A549 (cell line): ENCODE measurements at regions not wholly inside any gene's neighbourhood (a gene's known extent, or its start where the extent isn't known, plus 50 kb on each side); places are given as distances from the start of the nearest gene placed in this dataset.

ENCODE experiments used
- ATAC-seq, 2 experiments: fragments of 200-7000 bp in 1 of 2; fragments of >200 bp in 1 of 2; cut with Nextera tagmentation in 1 of 2; cut with Tn5 transposase in 1 of 2; 3 replicates each; pipeline versions ENCODE4 v1.8.0 to v1.9.1; 2018 to 2020; ENCODE audit warnings: mild to moderate bottlenecking in 1 of 2, moderate library complexity in 1 of 2
- CTCF ChIA-PET: fragments of 300-600 bp; sonication (Branson Sonifier 250); formaldehyde crosslinking; extraction: SDS; loops from one replicate; lab custom pipeline; 2021; ENCODE audit warnings: antibody characterized with exemption, inconsistent platforms; lab: Yijun Ruan, JAX
- POLR2A ChIA-PET: fragments of 350-600 bp; formaldehyde crosslinking; extraction: SDS; loops from one replicate; lab custom pipeline; 2021; ENCODE audit warnings: antibody characterized with exemption, inconsistent platforms; lab: Yijun Ruan, JAX
- DNase-seq, 2 experiments: peaks; one replicate each; pipeline versions ENCODE4 v3.0.0 to v3.0.0-alpha.2; 2011 to 2016; ENCODE audit warnings: low read depth in 1 of 2, low spot score in 1 of 2
- FAIRE-seq: peaks from 2 replicates; lab custom pipeline; 2011; peaks lifted over from hg19 to GRCh38; lab: Jason Lieb, UNC
- H3K27ac ChIP-seq, 2 experiments: fragments of >200 bp; sonication (Bioruptor Twin); formaldehyde crosslinking; 3 replicates each; pipeline ENCODE4 v1.5.1; 2016 to 2017
- H3K4me1 ChIP-seq: fragments of >200 bp; sonication (Bioruptor Twin); formaldehyde crosslinking; 3 replicates; pipeline ENCODE4 v1.6.1; 2016
- H3K4me2 ChIP-seq: fragments of >200 bp; sonication (Bioruptor Twin); formaldehyde crosslinking; 3 replicates; pipeline ENCODE4 v1.6.1; 2016
- H3K4me3 ChIP-seq: fragments of >200 bp; sonication (Bioruptor Twin); formaldehyde crosslinking; 3 replicates; pipeline ENCODE4 v1.5.1; 2016
- H3K9me3 ChIP-seq: fragments of >200 bp; sonication (Bioruptor Twin); formaldehyde crosslinking; 3 replicates; pipeline ENCODE4 v1.6.1; 2016
- CBX8 ChIP-seq: fragments of 200-600 bp; sonication (generic); IDR thresholded peaks from 2 replicates; pipeline ENCODE4 v1.6.1; 2016
- CTCF ChIP-seq: fragments of >200 bp; sonication (Bioruptor Twin); formaldehyde crosslinking; IDR thresholded peaks from 3 replicates; pipeline ENCODE4 v1.5.1; 2016
- ELK1 ChIP-seq: fragments of 150-350 bp; IDR thresholded peaks from 2 replicates; pipeline ENCODE4 v1.6.1; 2014; ENCODE audit warnings: low read depth, mild to moderate bottlenecking, low read length
- EP300 ChIP-seq, 2 experiments: fragments of >200 bp; sonication (Bioruptor Twin); formaldehyde crosslinking; IDR thresholded peaks; 2 replicates in 1 of 2; 3 replicates in 1 of 2; pipeline ENCODE4 v1.6.1; 2016 to 2017
- ESRRA ChIP-seq: fragments of 150-350 bp; IDR thresholded peaks from 2 replicates; pipeline ENCODE4 v1.6.1; 2014; ENCODE audit warnings: mild to moderate bottlenecking, low read length, borderline replicate concordance
- FOSB ChIP-seq: fragments of 250-450 bp; sonication (Bioruptor Pico); IDR thresholded peaks from 2 replicates; pipeline ENCODE4 v1.5.0; 2020; ENCODE audit warnings: mild to moderate bottlenecking, moderate library complexity
- GATA3 ChIP-seq: IDR thresholded peaks from 2 replicates; pipeline ENCODE4 v1.6.1; 2012; ENCODE audit warnings: borderline replicate concordance
- HDAC2 ChIP-seq: fragments of 200-600 bp; sonication (generic); IDR thresholded peaks from 2 replicates; pipeline ENCODE4 v1.6.1; 2016
- HMGXB4 ChIP-seq: fragments of 250-450 bp; sonication (Bioruptor Pico); IDR thresholded peaks from 2 replicates; pipeline ENCODE4 v1.5.0; 2021; ENCODE audit warnings: mild to moderate bottlenecking, moderate library complexity, borderline replicate concordance
- KDM1A ChIP-seq: fragments of 200-600 bp; sonication (generic); IDR thresholded peaks from 2 replicates; pipeline ENCODE4 v1.6.1; 2016; ENCODE audit warnings: low read depth, mild to moderate bottlenecking
- KDM5A ChIP-seq: fragments of 200-600 bp; sonication (generic); IDR thresholded peaks from 2 replicates; pipeline ENCODE4 v1.6.1; 2016; ENCODE audit warnings: antibody characterized with exemption, mild to moderate bottlenecking
- MAFK ChIP-seq: fragments of 450-650 bp; IDR thresholded peaks from 2 replicates; pipeline ENCODE4 v1.6.1; 2014; ENCODE audit not compliant: partially characterized antibody
- MAX ChIP-seq: IDR thresholded peaks from 2 replicates; pipeline ENCODE4 v1.6.1; 2012
- NFE2L2 ChIP-seq: fragments of 150-350 bp; conservative IDR thresholded peaks from 2 replicates; pipeline ENCODE4 v1.6.1; 2014; ENCODE audit warnings: low read length
- PBX3 ChIP-seq: IDR thresholded peaks from 2 replicates; pipeline ENCODE4 v1.6.1; 2012
- POLR2A ChIP-seq: IDR thresholded peaks from 2 replicates; pipeline ENCODE4 v1.6.1; 2012; ENCODE audit warnings: mild to moderate bottlenecking, low read length
- RARB ChIP-seq: fragments of 250-450 bp; sonication (Bioruptor Pico); IDR thresholded peaks from 2 replicates; pipeline ENCODE4 v1.8.0; 2021; ENCODE audit warnings: mild to moderate bottlenecking, moderate library complexity
- REST ChIP-seq: fragments of 200-600 bp; sonication (generic); IDR thresholded peaks from 2 replicates; pipeline ENCODE4 v1.6.1; 2016; ENCODE audit warnings: antibody characterized with exemption, mild to moderate bottlenecking, moderate library complexity
- RFX5 ChIP-seq: fragments of 450-650 bp; IDR thresholded peaks from 2 replicates; pipeline ENCODE4 v1.7.1; 2014; ENCODE audit warnings: antibody characterized with exemption, mild to moderate bottlenecking, moderate library complexity
- RNF2 ChIP-seq: fragments of 200-600 bp; sonication (generic); IDR thresholded peaks from 2 replicates; pipeline ENCODE4 v1.6.1; 2016; ENCODE audit warnings: low read depth, mild to moderate bottlenecking, antibody characterized with exemption, moderate library complexity, borderline replicate concordance
- SREBF2 ChIP-seq: fragments of 450-650 bp; IDR thresholded peaks from 2 replicates; pipeline ENCODE4 v1.6.1; 2014; ENCODE audit warnings: mild to moderate bottlenecking, moderate library complexity
- TP53 ChIP-seq: fragments of 250-450 bp; sonication (Bioruptor Pico); IDR thresholded peaks from 2 replicates; pipeline ENCODE4 v1.5.0; 2021; ENCODE audit warnings: mild to moderate bottlenecking, moderate library complexity
- ZC3H11A ChIP-seq: fragments of 450-650 bp; IDR thresholded peaks from 2 replicates; pipeline ENCODE4 v1.6.1; 2014; ENCODE audit warnings: antibody characterized with exemption, mild to moderate bottlenecking
- ZFP36 ChIP-seq: fragments of 450-650 bp; IDR thresholded peaks from 2 replicates; pipeline ENCODE4 v1.6.1; 2014; ENCODE audit warnings: borderline replicate concordance; ENCODE audit not compliant: partially characterized antibody
- ZSCAN20 ChIP-seq: fragments of 250-450 bp; sonication (Bioruptor Pico); IDR thresholded peaks from 2 replicates; pipeline ENCODE4 v1.8.0; 2022; ENCODE audit warnings: mild to moderate bottlenecking, moderate library complexity
- WGBS: methylation state at CpG from one replicate; pipeline ENCODE4 v1.1.6; 2017; ENCODE audit errors: missing lambda C conversion rate; 5-methylcytosine and 5-hydroxymethylcytosine counted together

- Histone ChIP-seq H3K27ac (no peak overlapping the region), H3K4me1 (no peaks in the 10 kb centered on the region), H3K9me3 (no peaks in the 10 kb centered on the region), H3K4me3 (no peak overlapping the region), H3K4me2 (no peak overlapping the region)
- DNase-seq: no peak
- TF ChIP-seq ZFP36: no peak
- TF ChIP-seq ELK1: no peak
- no peak for TF ChIP-seq RARB (CRISPR knock-in tag)
- no peak for TF ChIP-seq MAX
- no peak for TF ChIP-seq FOSB (CRISPR knock-in tag)
- no peak for TF ChIP-seq MAFK
- TF ChIP-seq RFX5: no peak
- TF ChIP-seq ZSCAN20 (CRISPR knock-in tag): no peak
- TF ChIP-seq TP53: no peak
- no peak for TF ChIP-seq EP300 (IDR thresholded peaks at IDR 0.05)
- no peak for TF ChIP-seq POLR2A
- no peak for TF ChIP-seq HDAC2
- TF ChIP-seq GATA3: no peak
- no peak for TF ChIP-seq PBX3
- no peak for TF ChIP-seq HMGXB4 (CRISPR knock-in tag)
- no peak for TF ChIP-seq KDM1A
- no peak for TF ChIP-seq ZC3H11A
- TF ChIP-seq SREBF2: no peak
- no peak for FAIRE-seq
- ChIA-PET POLR2A (no interaction called here), CTCF (interaction anchor here (0.8 kb wide), 1 partner anchor 9 kb away, joined by 5 read pairs; no protein-coding TSS in a partner anchor)
- ATAC-seq: no peak
- WGBS: 41% methylated on average over 3 of the region's 3 CpGs
Measured at GRCh38 chr3:41138146-41138545, 61.2 kb upstream of the CTNNB1 start.

- ChIA-PET CTCF (interaction anchor here (0.8 kb wide), 1 partner anchor 9 kb away, joined by 5 read pairs; no protein-coding TSS in a partner anchor), POLR2A (no interaction called here)
- H3K4me1 ChIP-seq: no peaks in the 10 kb centered on the region
- no peak for DNase-seq
- no peak for TF ChIP-seq RNF2
- TF ChIP-seq ESRRA: no peak
- TF ChIP-seq ZSCAN20 (CRISPR knock-in tag): no peak
- no peak for TF ChIP-seq KDM5A
- TF ChIP-seq NFE2L2: no peak
- H3K27ac ChIP-seq: no peak overlapping the region
- 53% methylated on average over 3 of the region's 3 CpGs for WGBS
- H3K4me2 ChIP-seq: no peak overlapping the region
- ATAC-seq: no peak
- H3K4me3 ChIP-seq: no peak overlapping the region
- H3K9me3 ChIP-seq: no peaks in the 10 kb centered on the region
- FAIRE-seq: no peak
Measured at GRCh38 chr3:41138601-41139000, 60.7 kb upstream of the CTNNB1 start.

- Histone ChIP-seq H3K27ac (no peak overlapping the region), H3K9me3 (no peaks in the 10 kb centered on the region), H3K4me2 (no peak overlapping the region), H3K4me3 (no peak overlapping the region), H3K4me1 (no peaks in the 10 kb centered on the region)
- FAIRE-seq (no peak), ATAC-seq (no peak), DNase-seq (no peak)
- ChIA-PET CTCF (no interaction called here), POLR2A (no interaction called here)
- TF ChIP-seq CBX8 (no peak), RARB (CRISPR knock-in tag) (no peak), REST (no peak), CTCF (no peak)
- 69% methylated on average over 3 of the region's 3 CpGs for WGBS
Measured at GRCh38 chr3:41140242-41140641, 59.1 kb upstream of the CTNNB1 start.
